ENCODE measurements at regions not wholly inside any gene's neighbourhood (a gene's known extent, or its start where the extent isn't known, plus 50 kb on each side); places are given as distances from the start of the nearest gene placed in this dataset.

GRCh38 chr15:35956056-35956455, 410.1 kb upstream of the DPH6 start:
- Histone ChIP-seq H3K4me1 (ENCODE audit: insufficient read depth, low read length) (no peaks in the 10 kb centered on the region), H2AK5ac (ENCODE audit: insufficient read length, low read length) (no peak overlapping the region), H3K27ac (ENCODE audit: insufficient read length, low read depth, low read length) (no peak overlapping the region), H3K14ac (ENCODE audit: insufficient read depth, low read length) (no peak overlapping the region), H2BK5ac (ENCODE audit: insufficient read length, low read length) (no peak overlapping the region), H3K23ac (ENCODE audit: insufficient read length, low read depth, low read length) (no peak overlapping the region), H4K5ac (ENCODE audit: insufficient read length, low read depth, low read length) (no peak overlapping the region), H4K91ac (ENCODE audit: insufficient read length, low read depth, low read length) (no peak overlapping the region), H4K20me1 (ENCODE audit: control insufficient read depth, insufficient read depth, insufficient read length) (no peaks in the 10 kb centered on the region), H3K9ac (ENCODE audit: extremely low read depth, insufficient read length, low read length) (no peak overlapping the region), H3K23me2 (ENCODE audit: insufficient read length, low read depth, low read length, poor library complexity, severe bottlenecking) (no peaks in the 10 kb centered on the region), H2BK15ac (ENCODE audit: low read depth, low read length) (no peak overlapping the region), H3K79me1 (ENCODE audit: insufficient read depth, low read depth, low read length, poor library complexity, severe bottlenecking) (no peaks in the 10 kb centered on the region), H2BK20ac (ENCODE audit: low read depth, low read length, poor library complexity, severe bottlenecking) (no peak overlapping the region), H3K9me3 (ENCODE audit: control insufficient read depth, low read depth, low read length) (no peaks in the 10 kb centered on the region), H3K4me2 (ENCODE audit: insufficient read depth, insufficient read length, low read length) (no peak overlapping the region), H3K27me3 (ENCODE audit: insufficient read depth, low read length) (no peaks in the 10 kb centered on the region), H3T11ph (ENCODE audit: low read length) (no peak overlapping the region), H2AFZ (ENCODE audit: low read length) (no peak overlapping the region), H3K4ac (ENCODE audit: low read depth, low read length) (no peak overlapping the region), H2BK120ac (ENCODE audit: low read depth, low read length, poor library complexity, severe bottlenecking) (no peak overlapping the region), H3K79me2 (ENCODE audit: insufficient read depth, low read length) (no peaks in the 10 kb centered on the region), H2BK12ac (ENCODE audit: insufficient read length, low read depth, low read length) (no peak overlapping the region), H3K56ac (ENCODE audit: insufficient read length, low read depth, low read length) (no peak overlapping the region), H3K18ac (ENCODE audit: insufficient read length, low read depth, low read length) (no peak overlapping the region), H4K8ac (replicated peaks; ENCODE audit: insufficient read length, low read depth, low read length) (no peak overlapping the region)
- Mint-ChIP-seq H3K27ac (no peak overlapping the region), H3K9me3 (no peaks in the 10 kb centered on the region), H3K36me3 (ENCODE audit: insufficient read depth in 1 of 3, low read depth in 3 of 3) (no peaks in the 10 kb centered on the region), H3K4me1 (peaks cover 0 to 3% of the 10 kb centered on the region in 2 experiments; a peak in 1 of 4 replicates), H3K27me3 (ENCODE audit: low read depth) (no peaks in the 10 kb centered on the region; the same call in 1 of the 2 replicates), H3K4me3 (no peak overlapping the region)
- no CpG with 5 or more reads among the region's 3 CpGs for WGBS (ENCODE audit: extremely low coverage, insufficient read length, low lambda C conversion rate)
- TF ChIP-seq CTCF (conservative IDR thresholded peaks at IDR 0.05), result no peak
- no peak for DNase-seq

Measured in H9 (cell line).